GM13976 (cell line): ENCODE measurements at regions not wholly inside any gene's neighbourhood (a gene's known extent, or its start where the extent isn't known, plus 50 kb on each side); places are given as distances from the start of the nearest gene placed in this dataset.

Source experiments
- DNase-seq: peaks from one replicate; pipeline ENCODE4 v3.0.0; 2012; ENCODE audit warnings: low spot score
- in situ Hi-C: fragments of 300-500 bp; cut with MboI; formaldehyde crosslinking; loops from one replicate; pipeline ENCODE4 v1.12.0; 2022; ENCODE audit warnings: low sequenced_read_pairs, mixed read lengths, inconsistent platforms; ENCODE audit not compliant: unreplicated experiment
- TF ChIP-seq, protein P1 (sequence below): IDR thresholded peaks from 2 replicates; pipeline ENCODE4 v1.5.1; 2012; ENCODE audit warnings: borderline replicate concordance, mild to moderate bottlenecking; ENCODE audit not compliant: insufficient read depth; ENCODE audit errors: extremely low read depth, missing control alignments, control extremely low read depth

DNA sequence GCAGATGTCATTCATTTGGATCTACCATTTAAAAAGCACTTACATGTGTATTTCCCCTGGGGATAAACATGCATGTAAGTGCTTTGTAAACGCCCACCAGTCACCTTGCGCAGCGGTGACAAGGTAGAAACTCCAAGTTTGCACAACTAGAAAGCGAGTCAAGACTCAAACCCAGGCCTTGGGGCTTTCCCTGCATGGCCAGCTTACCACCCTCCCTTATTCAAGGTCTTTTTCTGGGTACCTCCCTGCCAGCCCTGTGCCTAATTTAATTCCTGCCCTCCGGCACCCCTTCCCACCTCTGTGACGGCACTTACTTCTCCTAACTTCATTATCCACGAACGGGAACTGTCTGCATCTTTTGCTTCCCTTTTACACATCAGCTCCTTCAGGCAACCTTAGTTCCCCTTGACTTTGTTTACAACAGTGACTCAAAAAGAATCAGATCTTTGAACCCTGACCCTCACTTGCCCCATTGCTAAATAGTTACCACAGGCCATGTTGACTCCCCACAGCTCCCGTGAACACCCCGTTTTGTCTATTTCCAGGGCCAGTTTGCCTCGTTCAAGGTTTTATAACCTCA, 138.3 kb upstream of the ETS2 start:
- TF ChIP-seq, protein P1, sequence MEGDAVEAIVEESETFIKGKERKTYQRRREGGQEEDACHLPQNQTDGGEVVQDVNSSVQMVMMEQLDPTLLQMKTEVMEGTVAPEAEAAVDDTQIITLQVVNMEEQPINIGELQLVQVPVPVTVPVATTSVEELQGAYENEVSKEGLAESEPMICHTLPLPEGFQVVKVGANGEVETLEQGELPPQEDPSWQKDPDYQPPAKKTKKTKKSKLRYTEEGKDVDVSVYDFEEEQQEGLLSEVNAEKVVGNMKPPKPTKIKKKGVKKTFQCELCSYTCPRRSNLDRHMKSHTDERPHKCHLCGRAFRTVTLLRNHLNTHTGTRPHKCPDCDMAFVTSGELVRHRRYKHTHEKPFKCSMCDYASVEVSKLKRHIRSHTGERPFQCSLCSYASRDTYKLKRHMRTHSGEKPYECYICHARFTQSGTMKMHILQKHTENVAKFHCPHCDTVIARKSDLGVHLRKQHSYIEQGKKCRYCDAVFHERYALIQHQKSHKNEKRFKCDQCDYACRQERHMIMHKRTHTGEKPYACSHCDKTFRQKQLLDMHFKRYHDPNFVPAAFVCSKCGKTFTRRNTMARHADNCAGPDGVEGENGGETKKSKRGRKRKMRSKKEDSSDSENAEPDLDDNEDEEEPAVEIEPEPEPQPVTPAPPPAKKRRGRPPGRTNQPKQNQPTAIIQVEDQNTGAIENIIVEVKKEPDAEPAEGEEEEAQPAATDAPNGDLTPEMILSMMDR, result no peak
- DNase-seq, result no peak
- in situ Hi-C loops, result no loop called here

- TF ChIP-seq, protein P1, result no peak
- DNase-seq, result no peak
- in situ Hi-C loops, result no loop called here
Observed at GRCh38 chr21:38668067-38668466, 137.7 kb upstream of the ETS2 start.

DNA sequence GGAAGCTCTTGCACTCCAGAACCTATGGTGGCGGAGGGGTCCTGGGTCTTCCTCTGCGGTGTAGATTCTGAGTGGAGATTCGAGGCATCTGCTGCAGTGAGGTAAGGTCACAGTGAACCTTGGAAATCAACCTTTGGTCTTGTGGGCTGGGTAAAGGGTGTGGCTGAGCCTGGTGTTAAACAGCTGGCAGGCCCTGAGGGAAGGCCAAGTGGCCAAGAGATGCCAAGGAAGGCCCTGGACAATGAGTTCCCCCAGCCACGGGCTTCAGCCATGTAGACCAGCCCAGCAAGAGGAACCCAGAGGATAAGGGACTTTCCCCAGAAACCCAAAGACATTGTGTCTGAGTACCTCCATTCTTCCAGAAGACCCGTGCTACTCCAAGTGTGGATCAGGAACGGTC, 137.2 kb upstream of the ETS2 start:
- DNase-seq, result no peak
- TF ChIP-seq, protein P1, result no peak
- in situ Hi-C loops, result no loop called here

DNA sequence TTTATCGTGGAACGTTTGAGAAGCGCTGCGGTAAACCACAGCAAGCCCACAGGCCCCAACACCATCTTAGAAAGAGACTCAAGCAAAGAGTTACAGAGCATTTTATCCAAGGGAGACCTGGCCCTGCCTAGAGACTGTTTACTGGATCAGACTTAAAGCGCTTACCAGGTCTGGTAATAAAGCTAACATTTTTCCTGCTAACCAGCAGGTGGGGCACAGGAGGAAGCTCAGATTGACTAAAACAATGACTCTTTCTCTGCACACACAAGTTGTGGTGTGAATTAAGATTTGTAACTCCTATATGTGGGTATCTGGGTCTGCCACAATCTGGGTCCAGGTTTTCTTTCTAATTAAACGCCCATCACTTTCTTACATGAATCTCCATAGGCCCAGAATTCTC, 136.5 kb upstream of the ETS2 start:
- no peak for DNase-seq
- in situ Hi-C loops, result no loop called here

GRCh38 chr21:38670861-38671260, 134.9 kb upstream of the ETS2 start:
- TF ChIP-seq, protein P1, result no peak
- in situ Hi-C loops, result no loop called here
- DNase-seq, result no peak

More for the DNA sequence above, 136.5 kb upstream of the ETS2 start:
- TF ChIP-seq, protein P1, result no peak

DNA sequence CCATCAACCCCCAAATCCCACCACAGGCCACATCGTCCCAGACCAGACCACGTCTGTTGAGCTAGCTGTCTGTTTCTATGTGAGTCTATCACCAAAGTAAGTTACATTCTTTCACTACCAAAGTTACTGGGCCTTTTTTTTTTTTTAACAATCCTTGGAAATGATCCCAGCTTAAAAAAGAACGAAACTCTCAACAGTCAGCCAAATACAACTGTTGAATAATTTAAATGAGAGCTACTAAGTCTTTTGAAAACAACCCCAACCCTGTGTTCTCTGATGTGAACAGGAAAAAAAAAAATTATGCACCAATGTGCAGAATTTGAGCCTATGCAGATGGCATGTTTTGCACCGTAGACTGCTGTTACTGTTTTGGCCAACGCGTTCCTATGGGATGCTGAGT, 134.0 kb upstream of the ETS2 start:
- TF ChIP-seq, protein P1, result no peak
- DNase-seq, result no peak
- in situ Hi-C loops, result no loop called here
